IMR-90 (cell line): ENCODE measurements at regions not wholly inside any gene's neighbourhood (a gene's known extent, or its start where the extent isn't known, plus 50 kb on each side); places are given as distances from the start of the nearest gene placed in this dataset.

Experiments
- ATAC-seq: fragments of 200-7000 bp; cut with Tn5 transposase; 2 replicates; pipeline ENCODE4 v1.9.1; 2020; ENCODE audit warnings: low read depth, mild to moderate bottlenecking, moderate library complexity
- BruUV-seq: library from RNA; stranded (reverse); fragments of 400-500 nt; replicated peaks from 2 replicates; lab custom pipeline; 2021; lab: Mats Ljungman, UMichigan
- CTCF ChIA-PET: fragments of 300-600 bp; formaldehyde crosslinking; extraction: SDS; loops from one replicate; lab custom pipeline; 2021; ENCODE audit warnings: antibody characterized with exemption; lab: Yijun Ruan, JAX
- POLR2A ChIA-PET: fragments of 300-600 bp; sonication (Branson Sonifier 250); formaldehyde crosslinking; loops from one replicate; lab custom pipeline; 2022; ENCODE audit warnings: antibody characterized with exemption; ENCODE audit not compliant: unreplicated experiment; lab: Charles Lee
- DNase-seq: peaks from one replicate; pipeline ENCODE4 v3.0.0; 2013
- H2AFZ ChIP-seq: replicated peaks from 2 replicates; pipeline ENCODE3; 2013; ENCODE audit warnings: low read length, mild to moderate bottlenecking; ENCODE audit not compliant: poor library complexity
- H2AK5ac ChIP-seq: 2 replicates; pipeline ENCODE4 v1.6.1; 2013; ENCODE audit warnings: low read depth, low read length, inconsistent platforms
- H2AK9ac ChIP-seq: replicated peaks from 2 replicates; pipeline ENCODE3; 2013; ENCODE audit warnings: mild to moderate bottlenecking, low read depth, low read length, moderate library complexity; ENCODE audit not compliant: poor library complexity
- H2BK120ac ChIP-seq: 2 replicates; pipeline ENCODE4 v1.6.1; 2013; ENCODE audit warnings: low read depth, low read length, inconsistent platforms
- H2BK15ac ChIP-seq: 3 replicates; pipeline ENCODE4 v1.6.1; 2013; ENCODE audit warnings: low read depth, low read length, inconsistent platforms
- H2BK20ac ChIP-seq: 2 replicates; pipeline ENCODE4 v1.6.1; 2013; ENCODE audit warnings: low read depth, mild to moderate bottlenecking, inconsistent platforms, low read length, moderate library complexity
- H2BK5ac ChIP-seq: 2 replicates; pipeline ENCODE4 v1.6.1; 2013; ENCODE audit warnings: mild to moderate bottlenecking, low read depth, low read length, inconsistent platforms; ENCODE audit not compliant: poor library complexity, severe bottlenecking
- H3K14ac ChIP-seq: replicated peaks from 2 replicates; pipeline ENCODE4 v1.6.1; 2013; ENCODE audit warnings: low read depth, low read length, inconsistent platforms
- H3K18ac ChIP-seq: 2 replicates; pipeline ENCODE4 v1.6.1; 2013; ENCODE audit warnings: low read depth, low read length, control low read depth
- H3K23ac ChIP-seq: 2 replicates; pipeline ENCODE4 v1.6.1; 2013; ENCODE audit warnings: low read depth, low read length, inconsistent platforms
- H3K27ac ChIP-seq: 2 replicates; pipeline ENCODE4 v1.5.1; 2013; ENCODE audit warnings: mild to moderate bottlenecking, control low read depth, low read length; ENCODE audit not compliant: insufficient read depth
- H3K27me3 ChIP-seq: 2 replicates; pipeline ENCODE4 v1.6.1; 2013; ENCODE audit warnings: low read length; ENCODE audit not compliant: control insufficient read depth, insufficient read depth
- H3K36me3 ChIP-seq: 2 replicates; pipeline ENCODE4 v1.6.1; 2013; ENCODE audit warnings: low read length, mixed read lengths; ENCODE audit not compliant: control insufficient read depth, insufficient read depth
- H3K4ac ChIP-seq: 2 replicates; pipeline ENCODE4 v1.6.1; 2013; ENCODE audit warnings: low read depth, low read length, inconsistent platforms
- H3K4me1 ChIP-seq: 2 replicates; pipeline ENCODE4 v1.6.1; 2013; ENCODE audit warnings: low read length, mixed read lengths; ENCODE audit not compliant: control insufficient read depth, insufficient read depth
- H3K4me2 ChIP-seq: 2 replicates; pipeline ENCODE4 v1.6.1; 2013; ENCODE audit warnings: low read depth, mild to moderate bottlenecking, control low read depth, low read length, moderate library complexity
- H3K4me3 ChIP-seq: 2 replicates; pipeline ENCODE4 v1.5.1; 2013; ENCODE audit warnings: low read depth, mild to moderate bottlenecking, control low read depth, low read length, moderate library complexity; ENCODE audit not compliant: insufficient read depth
- H3K56ac ChIP-seq: 2 replicates; pipeline ENCODE4 v1.6.1; 2013; ENCODE audit warnings: low read length, inconsistent platforms; ENCODE audit not compliant: insufficient read depth; ENCODE audit errors: extremely low read depth
- H3K79me1 ChIP-seq, 2 experiments: 2 replicates each; pipeline ENCODE4 v1.6.1; 2013; ENCODE audit warnings: low read length in 2 of 2, inconsistent platforms in 1 of 2, low read depth in 1 of 2
- H3K9ac ChIP-seq: 2 replicates; pipeline ENCODE4 v1.6.1; 2013; ENCODE audit warnings: low read depth, low read length, control low read depth
- H3K9me1 ChIP-seq: 2 replicates; pipeline ENCODE4 v1.6.1; 2013; ENCODE audit warnings: low read length, inconsistent platforms; ENCODE audit not compliant: insufficient read depth
- H3K9me3 ChIP-seq: 2 replicates; pipeline ENCODE4 v1.6.1; 2013; ENCODE audit warnings: low read length; ENCODE audit not compliant: control insufficient read depth, insufficient read depth
- H4K20me1 ChIP-seq: 2 replicates; pipeline ENCODE4 v1.6.1; 2013; ENCODE audit warnings: low read length, inconsistent platforms; ENCODE audit not compliant: insufficient read depth
- H4K5ac ChIP-seq: 2 replicates; pipeline ENCODE4 v1.6.1; 2013; ENCODE audit warnings: mild to moderate bottlenecking, low read depth, low read length, control low read depth
- H4K8ac ChIP-seq, 2 experiments: 2 replicates each; pipeline ENCODE4 v1.6.1; 2013; ENCODE audit warnings: low read depth in 2 of 2, low read length in 2 of 2, control low read depth in 1 of 2, inconsistent platforms in 1 of 2
- H4K91ac ChIP-seq: 2 replicates; pipeline ENCODE4 v1.6.1; 2013; ENCODE audit warnings: low read depth, low read length, inconsistent platforms; ENCODE audit not compliant: insufficient read depth
- CEBPB ChIP-seq: IDR thresholded peaks from 2 replicates; pipeline ENCODE4 v1.6.1; 2012; ENCODE audit warnings: low read depth, low read length, improper control_type of control experiment
- CHD1 ChIP-seq: IDR thresholded peaks from 2 replicates; pipeline ENCODE4 v1.6.1; 2012; ENCODE audit warnings: low read depth, low read length, improper control_type of control experiment
- CTCF ChIP-seq: conservative IDR thresholded peaks from 2 replicates; pipeline ENCODE4 v1.5.1; 2012; ENCODE audit warnings: mild to moderate bottlenecking, low read depth, low read length, improper control_type of control experiment
- FOS ChIP-seq: fragments of 150-350 bp; IDR thresholded peaks from 2 replicates; pipeline ENCODE4 v1.6.1; 2016; ENCODE audit warnings: low read depth, low read length
- MAFK ChIP-seq: IDR thresholded peaks from 2 replicates; pipeline ENCODE4 v1.6.1; 2012; ENCODE audit warnings: low read depth, low read length, improper control_type of control experiment
- MAZ ChIP-seq: IDR thresholded peaks from 2 replicates; pipeline ENCODE4 v1.6.1; 2012; ENCODE audit warnings: low read depth, mild to moderate bottlenecking, low read length, improper control_type of control experiment, moderate library complexity, borderline replicate concordance
- MXI1 ChIP-seq: IDR thresholded peaks from 2 replicates; pipeline ENCODE4 v1.6.1; 2012; ENCODE audit warnings: low read depth, mild to moderate bottlenecking, low read length, moderate library complexity, borderline replicate concordance
- NFE2L2 ChIP-seq: fragments of 150-350 bp; IDR thresholded peaks from 2 replicates; pipeline ENCODE4 v1.6.1; 2016; ENCODE audit warnings: low read depth, mild to moderate bottlenecking, low read length
- RAD21 ChIP-seq: IDR thresholded peaks from 2 replicates; pipeline ENCODE4 v1.6.1; 2012; ENCODE audit warnings: low read length, improper control_type of control experiment
- RCOR1 ChIP-seq: IDR thresholded peaks from 2 replicates; pipeline ENCODE4 v1.6.1; 2012; ENCODE audit warnings: mild to moderate bottlenecking, low read length, improper control_type of control experiment; ENCODE audit not compliant: insufficient replicate concordance
- RFX5 ChIP-seq: IDR thresholded peaks from 2 replicates; pipeline ENCODE4 v1.8.0; 2012; ENCODE audit warnings: low read depth, mild to moderate bottlenecking, low read length, moderate library complexity
- SMC3 ChIP-seq: fragments of 150-350 bp; IDR thresholded peaks from 2 replicates; pipeline ENCODE4 v1.6.1; 2016; ENCODE audit warnings: low read depth, mild to moderate bottlenecking, antibody characterized with exemption, low read length, moderate library complexity
- USF2 ChIP-seq: fragments of 150-350 bp; IDR thresholded peaks from 2 replicates; pipeline ENCODE4 v1.6.1; 2017; ENCODE audit warnings: mild to moderate bottlenecking, antibody characterized with exemption, low read length, low read depth
- WGBS, 2 experiments: methylation state at CpG; one replicate each; pipeline versions ENCODE4 v1.1.5 to v1.1.7; 2013; ENCODE audit warnings: missing lambda C conversion rate in 2 of 2; ENCODE audit not compliant: insufficient read length in 1 of 2; ENCODE audit errors: extremely low coverage in 2 of 2; 5-methylcytosine and 5-hydroxymethylcytosine counted together
- dilution Hi-C: fragments of 300-500 bp; cut with HindIII; formaldehyde crosslinking; loops from one replicate; pipeline ENCODE4 v1.14.3; 2018; ENCODE audit warnings: low sequenced_read_pairs; ENCODE audit not compliant: unreplicated experiment
- in situ Hi-C: fragments of 300-500 bp; cut with MboI; formaldehyde crosslinking; loops from 3 replicates; pipeline ENCODE4 v1.14.3; 2019; ENCODE audit warnings: low sequenced_read_pairs, inconsistent platforms, mixed read lengths
- intact Hi-C: fragments of 100-400 bp; cut with micrococcal nuclease; formaldehyde crosslinking; loops from 2 replicates; pipeline ENCODE4 v1.10.0; 2022
- TF ChIP-seq, protein P1 (sequence below): fragments of 150-350 bp; IDR thresholded peaks from 2 replicates; pipeline ENCODE4 v1.6.1; 2016; ENCODE audit warnings: low read depth, mild to moderate bottlenecking, low read length, moderate library complexity, borderline replicate concordance

DNA sequence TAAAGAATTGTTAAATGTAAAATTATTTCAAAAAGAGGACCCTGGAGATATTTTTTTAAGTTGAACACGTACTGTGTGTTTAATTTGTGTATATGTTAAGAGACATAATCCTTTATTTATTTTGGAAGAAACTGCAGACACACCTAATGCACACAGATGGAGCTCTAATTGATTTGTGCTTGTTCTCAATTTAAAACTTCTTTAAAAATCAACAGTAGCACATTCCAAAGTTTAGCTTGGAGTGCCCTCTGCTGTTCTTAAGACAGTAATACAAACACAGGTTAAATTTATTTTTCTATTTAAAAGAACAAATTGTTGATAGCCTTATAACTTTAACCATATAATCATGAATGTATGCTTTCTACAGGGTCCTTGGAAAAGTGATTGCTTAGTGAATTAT is 277.6 kb upstream of the ADAMTS16 start:
- no peak overlapping the region for H2BK20ac ChIP-seq
- H2BK120ac ChIP-seq = no peak overlapping the region
- H3K4me2 ChIP-seq = no peak overlapping the region
- no peak overlapping the region for H3K27ac ChIP-seq
- in situ Hi-C loops (no loop called here), dilution Hi-C loops (no loop called here), intact Hi-C loops (no loop called here)
- TF ChIP-seq FOS (no peak), RFX5 (no peak), NFE2L2 (no peak), CTCF (peak; percentile 57), RAD21 (peak; percentile 56), CHD1 (no peak), MAZ (no peak), SMC3 (peak; percentile 35), MXI1 (no peak), RCOR1 (no peak), CEBPB (no peak), MAFK (no peak), USF2 (no peak)
- TF ChIP-seq, protein P1, sequence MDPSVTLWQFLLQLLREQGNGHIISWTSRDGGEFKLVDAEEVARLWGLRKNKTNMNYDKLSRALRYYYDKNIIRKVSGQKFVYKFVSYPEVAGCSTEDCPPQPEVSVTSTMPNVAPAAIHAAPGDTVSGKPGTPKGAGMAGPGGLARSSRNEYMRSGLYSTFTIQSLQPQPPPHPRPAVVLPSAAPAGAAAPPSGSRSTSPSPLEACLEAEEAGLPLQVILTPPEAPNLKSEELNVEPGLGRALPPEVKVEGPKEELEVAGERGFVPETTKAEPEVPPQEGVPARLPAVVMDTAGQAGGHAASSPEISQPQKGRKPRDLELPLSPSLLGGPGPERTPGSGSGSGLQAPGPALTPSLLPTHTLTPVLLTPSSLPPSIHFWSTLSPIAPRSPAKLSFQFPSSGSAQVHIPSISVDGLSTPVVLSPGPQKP = no peak
- H2BK15ac ChIP-seq = no peak overlapping the region
- no peak overlapping the region for H2AK5ac ChIP-seq
- no peaks in the 10 kb centered on the region for H4K20me1 ChIP-seq
- CTCF ChIA-PET = no interaction called here
- H3K27me3 ChIP-seq = no peaks in the 10 kb centered on the region
- H3K9ac ChIP-seq = no peak overlapping the region
- peaks cover 14% of the 10 kb centered on the region for H3K9me3 ChIP-seq
- H3K36me3 ChIP-seq = no peaks in the 10 kb centered on the region
- H3K9me1 ChIP-seq = no peaks in the 10 kb centered on the region
- no peak overlapping the region for H3K18ac ChIP-seq
- WGBS, 2 experiments = no CpG with 5 or more reads among the region's 1 CpG
- H3K4ac ChIP-seq = no peak overlapping the region
- peak; percentile 46 for ATAC-seq
- no peak overlapping the region for H2BK5ac ChIP-seq
- no peak overlapping the region for H3K14ac ChIP-seq
- no peaks in the 10 kb centered on the region for H3K79me1 ChIP-seq
- H3K4me3 ChIP-seq = no peak overlapping the region
- H4K5ac ChIP-seq = no peak overlapping the region
- no peak overlapping the region for H2AFZ ChIP-seq
- no peak overlapping the region for H3K56ac ChIP-seq
- POLR2A ChIA-PET = no interaction called here
- no peak overlapping the region for H3K23ac ChIP-seq
- no peaks in the 10 kb centered on the region for H3K4me1 ChIP-seq
- BruUV-seq = no TSS peak
- H4K91ac ChIP-seq = no peak overlapping the region
- DNase-seq = peak; percentile 41
- no peak overlapping the region for H2AK9ac ChIP-seq
- H4K8ac ChIP-seq = no peak overlapping the region
